Mesothelial cell of epicardium (in vitro differentiated cells): ENCODE measurements at regions not wholly inside any gene's neighbourhood (a gene's known extent, or its start where the extent isn't known, plus 50 kb on each side); places are given as distances from the start of the nearest gene placed in this dataset.

Experiments used
- DNase-seq, 2 experiments: peaks; one replicate each; pipeline ENCODE4 v3.0.0; 2021; ENCODE audit warnings: low spot score in 2 of 2; ENCODE audit not compliant: unreplicated experiment in 2 of 2
- H3K27ac Mint-ChIP-seq: 2 replicates; pipeline ENCODE4 v1.8.0; 2021; ENCODE audit warnings: mixed read lengths
- H3K27me3 Mint-ChIP-seq: 2 replicates; pipeline ENCODE4 v1.8.0; 2021; ENCODE audit warnings: low read depth, mixed read lengths
- H3K36me3 Mint-ChIP-seq: 2 replicates; pipeline ENCODE4 v1.8.0; 2021; ENCODE audit warnings: mixed read lengths
- H3K4me1 Mint-ChIP-seq: 2 replicates; pipeline ENCODE4 v1.8.0; 2021; ENCODE audit warnings: mixed read lengths
- H3K4me3 Mint-ChIP-seq: 2 replicates; pipeline ENCODE4 v1.8.0; 2021; ENCODE audit warnings: mild to moderate bottlenecking, moderate library complexity, mixed read lengths
- H3K9me3 Mint-ChIP-seq: 2 replicates; pipeline ENCODE4 v1.8.0; 2021; ENCODE audit warnings: mixed read lengths
- TF ChIP-seq, protein P1 (sequence below): fragments of 200-600 bp; sonication (generic); IDR thresholded peaks from one replicate; pipeline ENCODE4 v1.5.0; 2021; ENCODE audit warnings: antibody characterized with exemption; ENCODE audit not compliant: unreplicated experiment

DNA sequence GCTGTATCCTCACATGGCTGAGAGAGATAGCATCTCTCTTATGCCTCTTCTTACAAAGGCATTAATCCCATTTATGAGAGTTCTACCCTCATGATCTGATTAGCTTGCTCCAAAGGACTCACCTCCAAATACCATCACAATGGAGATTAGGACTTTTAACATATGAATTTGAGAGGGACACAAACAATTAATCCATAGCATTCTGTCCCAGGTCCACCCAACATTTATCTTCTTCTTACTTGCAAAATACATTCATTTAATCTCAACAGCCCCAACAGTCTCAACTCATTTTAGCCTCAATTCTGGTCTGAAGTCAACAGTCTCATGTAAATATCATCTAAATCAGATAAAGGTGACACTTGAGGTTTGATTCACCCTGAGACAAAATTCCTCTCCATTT is 555.4 kb downstream of the RAB28 start:
- no peak for DNase-seq
- Mint-ChIP-seq H3K4me3 (no peak overlapping the region), H3K27ac (no peak overlapping the region), H3K27me3 (no peaks in the 10 kb centered on the region), H3K36me3 (no peaks in the 10 kb centered on the region), H3K9me3 (peaks cover 9% of the 10 kb centered on the region), H3K4me1 (peaks cover 7% of the 10 kb centered on the region)
- TF ChIP-seq, protein P1, sequence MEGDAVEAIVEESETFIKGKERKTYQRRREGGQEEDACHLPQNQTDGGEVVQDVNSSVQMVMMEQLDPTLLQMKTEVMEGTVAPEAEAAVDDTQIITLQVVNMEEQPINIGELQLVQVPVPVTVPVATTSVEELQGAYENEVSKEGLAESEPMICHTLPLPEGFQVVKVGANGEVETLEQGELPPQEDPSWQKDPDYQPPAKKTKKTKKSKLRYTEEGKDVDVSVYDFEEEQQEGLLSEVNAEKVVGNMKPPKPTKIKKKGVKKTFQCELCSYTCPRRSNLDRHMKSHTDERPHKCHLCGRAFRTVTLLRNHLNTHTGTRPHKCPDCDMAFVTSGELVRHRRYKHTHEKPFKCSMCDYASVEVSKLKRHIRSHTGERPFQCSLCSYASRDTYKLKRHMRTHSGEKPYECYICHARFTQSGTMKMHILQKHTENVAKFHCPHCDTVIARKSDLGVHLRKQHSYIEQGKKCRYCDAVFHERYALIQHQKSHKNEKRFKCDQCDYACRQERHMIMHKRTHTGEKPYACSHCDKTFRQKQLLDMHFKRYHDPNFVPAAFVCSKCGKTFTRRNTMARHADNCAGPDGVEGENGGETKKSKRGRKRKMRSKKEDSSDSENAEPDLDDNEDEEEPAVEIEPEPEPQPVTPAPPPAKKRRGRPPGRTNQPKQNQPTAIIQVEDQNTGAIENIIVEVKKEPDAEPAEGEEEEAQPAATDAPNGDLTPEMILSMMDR: no peak

DNA sequence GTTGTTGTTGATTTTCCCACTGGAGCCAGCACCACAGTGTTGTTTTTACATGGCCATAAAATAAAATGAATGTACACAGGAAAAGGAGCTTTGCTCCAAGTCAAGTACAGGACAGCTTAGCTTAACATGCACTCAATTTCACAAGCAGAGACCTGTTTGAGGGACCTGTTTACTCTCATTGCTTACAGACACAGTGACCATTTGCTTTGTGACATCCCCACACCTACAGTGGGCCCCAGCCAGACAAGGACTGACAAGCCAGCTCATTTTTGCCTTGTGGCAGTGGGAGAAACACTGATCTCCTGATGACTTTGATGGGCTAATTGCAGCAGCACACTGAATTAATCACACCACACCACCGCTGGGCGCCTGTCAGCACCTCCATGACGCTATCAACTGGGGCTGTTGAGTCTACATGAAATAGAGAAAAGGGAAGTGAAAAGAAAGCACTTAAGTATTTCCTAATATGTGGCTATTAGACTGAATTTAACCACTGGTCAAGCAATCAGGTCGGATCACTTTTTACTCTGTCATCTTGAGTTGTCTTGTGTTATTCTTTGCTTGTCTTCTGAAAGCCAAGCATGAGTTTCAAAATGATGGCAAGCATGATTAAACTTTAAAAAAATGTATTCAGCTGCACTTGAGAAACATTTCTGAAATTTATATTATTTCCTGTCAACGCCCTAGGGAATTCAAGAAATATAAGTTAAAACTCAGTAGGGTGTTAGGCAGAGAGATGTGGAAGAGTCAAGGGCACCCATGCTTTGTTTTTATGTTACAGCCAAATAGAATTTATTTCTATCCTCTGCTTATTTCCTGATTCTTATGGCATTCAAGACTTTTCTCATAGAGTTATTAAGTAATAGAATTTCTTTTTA is 557.7 kb downstream of the RAB28 start:
- Mint-ChIP-seq H3K36me3 (no peaks in the 10 kb centered on the region), H3K9me3 (peaks cover 9% of the 10 kb centered on the region), H3K27me3 (no peaks in the 10 kb centered on the region), H3K4me1 (peaks cover 7% of the 10 kb centered on the region), H3K4me3 (no peak overlapping the region), H3K27ac (no peak overlapping the region)
- TF ChIP-seq, protein P1: no peak
- no peak for DNase-seq

DNA sequence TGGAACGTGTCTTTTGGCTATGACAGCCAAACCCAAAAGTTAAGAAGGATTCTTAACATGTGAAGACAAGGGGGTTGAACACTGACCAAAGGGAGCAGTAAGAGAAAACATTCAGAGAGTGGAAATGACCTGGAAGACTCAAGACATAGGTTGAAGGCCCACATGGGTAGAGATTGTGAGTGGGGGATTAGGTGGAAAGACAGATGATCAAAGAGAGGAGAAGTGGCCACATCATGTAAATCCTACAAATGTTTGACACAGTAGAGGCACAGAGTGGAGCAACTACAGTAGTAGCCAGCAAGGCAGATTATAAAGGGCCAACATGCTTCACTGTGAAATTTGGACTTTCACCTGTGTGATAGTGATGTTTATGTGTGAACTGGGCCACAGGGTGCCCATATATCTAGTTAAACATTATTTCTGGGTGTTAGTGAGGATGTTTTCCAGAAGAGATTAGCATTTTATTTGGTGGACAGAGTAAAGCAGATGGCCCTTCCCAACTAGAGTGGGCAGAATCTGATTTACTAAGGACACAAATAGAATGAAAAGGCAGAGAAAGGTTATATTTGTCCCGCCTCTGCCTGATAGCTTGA is 559.3 kb downstream of the RAB28 start:
- Mint-ChIP-seq H3K4me1 (peaks cover 7% of the 10 kb centered on the region), H3K36me3 (no peaks in the 10 kb centered on the region), H3K27ac (no peak overlapping the region)

DNA sequence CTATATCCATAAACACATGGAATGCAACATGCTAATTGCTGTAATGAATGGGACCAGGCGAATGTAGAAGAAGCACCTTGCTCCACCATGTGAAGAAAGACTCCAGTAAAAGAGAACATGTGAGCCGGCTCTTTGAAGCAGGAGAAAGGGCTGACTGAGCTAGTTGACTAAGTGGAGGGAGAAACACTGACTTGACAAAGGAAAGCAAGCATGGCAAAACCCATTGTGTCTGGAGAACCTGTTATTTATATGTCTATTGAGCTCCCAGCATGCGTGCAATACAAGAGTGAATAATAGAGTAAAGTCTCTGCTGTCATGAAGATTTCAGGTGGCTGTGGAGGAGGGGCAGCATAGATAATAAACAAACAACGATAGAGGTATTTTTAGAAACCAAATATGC is 559.9 kb downstream of the RAB28 start:
- H3K4me3 Mint-ChIP-seq: no peak overlapping the region
- H3K9me3 Mint-ChIP-seq: no peaks in the 10 kb centered on the region
- H3K27ac Mint-ChIP-seq: no peak overlapping the region
- peaks cover 7% of the 10 kb centered on the region for H3K4me1 Mint-ChIP-seq
- TF ChIP-seq, protein P1: no peak
- DNase-seq: no peak
- no peaks in the 10 kb centered on the region for H3K36me3 Mint-ChIP-seq
- no peaks in the 10 kb centered on the region for H3K27me3 Mint-ChIP-seq

More for the DNA sequence above, 559.3 kb downstream of the RAB28 start:
- Mint-ChIP-seq H3K27me3 (no peaks in the 10 kb centered on the region), H3K9me3 (peaks cover 5% of the 10 kb centered on the region), H3K4me3 (no peak overlapping the region)
- DNase-seq: no peak
- TF ChIP-seq, protein P1: no peak

DNA sequence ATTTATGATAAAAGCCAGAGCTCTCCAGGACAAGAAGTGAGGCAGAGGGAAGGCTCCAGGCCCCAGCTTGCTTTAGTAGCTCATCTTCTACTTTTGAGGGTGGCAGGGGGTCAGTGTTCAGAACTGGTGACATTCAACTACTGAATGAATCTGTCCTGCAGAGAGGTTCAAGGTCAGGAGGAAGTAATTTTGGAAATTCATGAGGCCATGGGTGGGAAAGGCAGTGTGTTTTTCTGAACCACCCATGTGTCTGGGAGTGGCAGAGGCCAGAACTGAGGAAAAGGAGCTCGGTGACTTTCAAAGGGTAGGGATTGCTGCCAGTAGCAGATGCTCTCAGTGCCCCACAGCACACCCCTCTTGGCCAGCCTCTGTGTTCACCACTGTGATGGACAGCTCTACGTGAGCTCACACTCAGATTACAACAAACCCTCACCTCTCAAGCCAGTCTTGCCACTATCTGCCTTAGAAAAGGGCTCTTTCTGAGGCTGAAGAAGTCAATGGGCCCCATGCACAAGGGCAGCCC is 571.2 kb downstream of the RAB28 start:
- Mint-ChIP-seq H3K36me3 (no peaks in the 10 kb centered on the region), H3K9me3 (peaks cover 21% of the 10 kb centered on the region), H3K4me1 (no peaks in the 10 kb centered on the region), H3K4me3 (no peak overlapping the region), H3K27ac (no peak overlapping the region), H3K27me3 (no peaks in the 10 kb centered on the region)
- TF ChIP-seq, protein P1: no peak
- no peak for DNase-seq
